Globus pallidus (tissue), 1 donor: ENCODE measurements at regions not wholly inside any gene's neighbourhood (a gene's known extent, or its start where the extent isn't known, plus 50 kb on each side); places are given as distances from the start of the nearest gene placed in this dataset.

ENCODE experiments used
- DNase-seq: peaks from one replicate; pipeline ENCODE4 v3.0.0-alpha.2; 2015; ENCODE audit warnings: low spot score

- no peak for DNase-seq
Measured at GRCh38 chr5:92504346-92504745, 1076.7 kb downstream of the NR2F1-AS1 start.

DNA sequence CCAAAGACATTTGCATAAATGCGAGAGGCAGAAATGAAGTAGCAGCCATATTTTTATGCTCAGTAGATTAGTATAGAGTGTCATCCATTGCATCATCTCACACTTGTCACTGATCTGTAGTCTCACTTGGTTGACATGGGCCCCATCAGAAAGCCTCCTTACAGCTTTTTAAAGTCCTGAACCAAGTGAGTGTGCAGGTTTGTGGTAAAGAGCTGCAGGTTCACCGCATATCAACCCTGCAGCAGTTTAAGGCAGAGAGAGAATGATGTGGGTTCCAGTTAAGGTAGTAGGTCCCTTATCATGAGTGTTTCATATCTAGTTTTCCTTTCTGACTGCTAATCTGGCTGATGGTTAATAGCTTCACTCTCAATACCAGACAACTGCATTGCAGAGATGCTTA is 1080.3 kb downstream of the NR2F1-AS1 start:
- no peak for DNase-seq

GRCh38 chr5:92496545-92496944 is 1084.5 kb downstream of the NR2F1-AS1 start:
- DNase-seq = no peak

- no peak for DNase-seq
Measured at GRCh38 chr5:92494508-92494907, 1086.5 kb downstream of the NR2F1-AS1 start.

DNA sequence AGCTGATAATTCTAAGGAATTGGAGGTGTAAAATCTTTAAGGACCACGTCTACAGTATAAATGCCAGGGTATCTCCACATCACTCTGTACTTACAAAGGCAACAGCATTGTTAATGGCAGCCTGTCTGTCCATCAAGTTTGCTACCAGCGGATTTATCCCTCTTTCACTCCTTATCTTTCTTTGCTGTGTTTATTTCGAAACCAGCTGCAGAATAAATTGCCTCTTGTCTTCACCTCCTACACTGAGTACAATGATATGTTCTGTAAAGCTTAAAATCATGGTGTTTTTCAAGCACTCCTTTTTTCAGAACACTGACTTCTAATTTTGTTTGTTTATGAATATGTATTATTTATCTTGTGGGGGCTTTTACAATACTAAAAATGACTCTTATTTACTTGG is 1088.1 kb downstream of the NR2F1-AS1 start:
- no peak for DNase-seq

- no peak for DNase-seq
Measured at GRCh38 chr5:92484484-92484883, 1096.5 kb downstream of the NR2F1-AS1 start.

GRCh38 chr5:92472981-92473566 is 1090.0 kb upstream of the ARRDC3 start:
- DNase-seq = no peak

DNA sequence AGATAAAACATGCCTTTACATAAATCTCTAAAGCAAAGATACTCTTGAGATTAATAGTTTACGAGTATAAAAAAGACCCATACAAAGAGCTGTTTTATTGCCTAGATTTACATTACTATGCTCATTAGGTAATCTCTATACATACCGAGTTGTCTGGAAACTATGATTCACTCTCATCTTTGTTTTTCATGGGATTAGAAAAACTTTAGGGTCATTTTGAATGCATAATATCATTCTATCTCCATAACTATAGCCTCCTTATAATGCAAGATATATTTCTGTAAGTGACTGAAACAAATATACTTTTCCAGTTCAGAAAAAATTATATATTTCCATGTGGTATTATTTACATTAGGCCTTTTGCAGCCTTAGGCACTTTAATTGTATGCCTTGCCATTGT is 1088.7 kb upstream of the ARRDC3 start:
- DNase-seq = no peak

DNA sequence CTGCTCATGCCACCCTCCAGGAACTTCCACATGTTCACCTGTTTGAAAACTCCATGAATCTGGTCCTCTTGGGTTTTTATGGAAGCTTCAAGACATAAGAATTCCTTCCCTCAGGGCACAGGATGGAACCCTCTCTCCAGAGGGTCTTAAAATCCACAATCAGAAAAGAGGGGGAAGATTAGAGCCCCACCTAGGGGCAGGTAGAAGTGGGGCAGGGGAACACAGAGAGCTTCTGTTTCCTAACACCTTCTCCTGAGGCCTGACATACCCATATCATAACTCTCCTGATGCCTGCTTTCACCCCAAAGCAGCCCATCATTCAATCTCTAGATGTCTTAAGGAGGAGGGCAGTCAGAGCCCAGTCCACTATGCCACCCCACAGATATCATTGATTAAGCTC is 1087.7 kb upstream of the ARRDC3 start:
- DNase-seq = no peak

DNA sequence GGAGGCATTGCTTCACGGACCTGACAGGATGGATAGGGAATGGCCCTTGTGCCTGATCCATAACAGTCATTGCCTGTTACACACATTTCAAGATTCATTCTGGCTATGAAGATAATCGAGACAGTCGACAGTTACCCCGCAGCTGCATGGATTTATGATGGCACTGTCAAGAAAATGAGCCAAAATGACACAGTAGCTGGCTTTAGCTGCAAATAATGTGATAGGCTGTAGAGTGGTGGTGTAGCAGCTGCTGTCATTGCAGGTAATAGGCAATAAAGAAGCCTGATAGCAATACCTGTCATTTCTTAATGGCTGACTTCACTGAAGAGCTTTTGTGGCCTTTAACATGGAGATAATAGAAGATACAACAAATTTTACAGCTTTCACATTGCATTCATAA is 1085.2 kb upstream of the ARRDC3 start:
- DNase-seq = no peak

DNA sequence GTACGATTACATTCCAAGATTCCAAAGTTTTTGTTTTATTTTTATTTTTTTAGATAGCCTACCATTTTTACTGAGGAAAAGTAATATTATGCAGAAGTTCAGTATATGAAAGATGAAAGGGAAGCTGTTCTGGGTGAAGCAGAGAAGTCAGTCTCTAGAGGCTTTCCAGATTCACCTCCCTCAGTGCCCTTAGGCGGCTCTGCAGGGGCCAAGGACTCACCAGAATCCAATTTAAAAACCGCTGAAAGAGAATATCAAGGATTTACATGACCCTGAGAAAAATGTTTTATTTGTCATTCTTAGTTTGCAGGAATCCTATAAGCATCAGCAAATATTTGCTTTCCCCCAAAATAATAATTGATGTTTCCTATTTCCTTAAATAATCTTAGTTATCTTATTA is 1084.6 kb upstream of the ARRDC3 start:
- DNase-seq = no peak

GRCh38 chr5:92460505-92460904 is 1077.4 kb upstream of the ARRDC3 start:
- no peak for DNase-seq

DNA sequence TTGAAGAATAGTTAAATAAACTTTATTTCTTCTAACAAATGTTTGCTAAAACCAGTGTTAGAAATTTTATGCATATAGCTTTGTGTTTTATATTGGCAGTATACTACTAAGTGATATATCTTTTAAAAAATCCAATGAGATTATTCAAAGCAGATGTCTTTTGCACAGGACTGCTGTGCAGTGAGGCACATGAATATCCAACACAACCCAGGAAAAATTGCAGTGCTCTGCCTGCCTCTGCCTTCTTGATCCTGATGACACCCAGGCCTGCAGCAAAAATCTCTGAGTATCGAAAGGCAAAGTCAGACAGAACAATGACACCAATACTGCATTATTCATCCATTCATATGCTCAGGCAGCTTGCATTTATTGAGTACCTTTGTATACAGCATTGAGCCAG is 1076.5 kb upstream of the ARRDC3 start:
- no peak for DNase-seq

DNA sequence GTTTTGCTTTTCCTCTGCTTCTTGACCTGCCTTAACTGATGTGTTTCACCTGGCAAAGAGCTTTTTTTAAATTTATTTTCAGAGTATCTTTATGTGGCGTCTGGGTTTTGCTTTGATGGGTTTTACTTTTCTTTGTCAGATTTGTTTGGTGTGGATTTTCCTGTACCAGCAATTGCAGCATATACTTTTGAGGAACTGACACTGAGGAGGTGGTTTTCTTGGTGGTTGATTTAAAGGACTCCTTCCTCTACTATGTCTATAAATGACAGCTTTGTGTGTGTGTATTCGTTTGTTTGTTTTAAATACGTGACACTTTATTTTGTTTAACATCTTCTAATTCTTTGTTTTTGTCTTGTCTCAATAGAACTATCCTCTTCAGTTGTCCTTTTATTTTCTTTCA is 1071.9 kb upstream of the ARRDC3 start:
- no peak for DNase-seq

DNA sequence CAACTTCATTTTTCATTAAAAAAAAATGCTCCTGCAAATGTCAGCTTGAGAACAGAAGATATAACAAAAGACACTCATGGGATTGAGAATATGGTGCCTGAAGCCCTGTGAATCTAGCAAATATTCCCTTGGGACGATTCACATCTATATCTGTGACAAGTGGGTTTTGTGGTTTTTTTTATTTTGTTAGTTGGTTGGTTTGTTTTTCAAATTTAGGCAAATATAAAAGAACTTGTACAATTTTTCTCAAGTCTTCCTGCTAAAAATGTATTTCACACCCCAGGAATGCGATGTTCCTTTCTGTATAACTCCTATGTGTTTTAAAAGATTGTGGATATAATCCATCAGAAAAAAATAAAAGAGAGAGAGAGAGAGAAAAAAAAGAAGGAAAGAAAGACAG is 1061.8 kb upstream of the ARRDC3 start:
- no peak for DNase-seq

- DNase-seq = no peak
Measured at GRCh38 chr5:92435781-92436180, 1052.7 kb upstream of the ARRDC3 start.

GRCh38 chr5:92429646-92430045 is 1046.5 kb upstream of the ARRDC3 start:
- no peak for DNase-seq

- DNase-seq = no peak
Measured at GRCh38 chr5:92428415-92428814, 1045.3 kb upstream of the ARRDC3 start.

DNA sequence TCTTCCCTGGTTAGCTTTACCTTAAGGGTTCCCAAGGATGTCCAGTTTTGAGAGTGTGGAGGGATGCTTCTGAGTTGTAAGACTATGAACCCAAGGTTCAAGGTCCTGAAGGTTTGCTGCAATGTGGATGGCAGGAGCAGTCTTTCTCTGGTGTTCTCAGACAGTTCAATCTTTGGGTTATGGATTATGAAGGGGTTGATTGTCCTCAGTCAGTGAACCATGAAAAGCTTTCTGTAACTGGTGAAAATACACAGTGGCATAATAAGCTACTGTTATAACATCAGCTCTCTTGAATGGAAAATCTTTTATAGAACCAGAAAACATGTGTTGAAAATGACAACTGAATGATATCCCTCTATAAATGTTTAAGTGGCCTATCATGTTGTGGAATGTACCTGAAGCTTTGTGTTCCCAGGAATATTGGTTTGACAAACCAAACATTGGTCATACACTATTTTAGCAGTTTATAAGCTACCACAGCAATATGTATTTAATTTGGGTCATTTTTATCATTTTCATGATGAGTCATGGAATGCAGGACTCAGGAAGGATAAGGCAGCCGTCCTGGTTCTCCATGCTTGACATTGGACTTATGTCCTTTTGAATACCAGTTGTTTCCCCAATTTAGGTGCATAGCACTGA is 1041.8 kb upstream of the ARRDC3 start:
- DNase-seq = no peak

- DNase-seq = no peak
Measured at GRCh38 chr5:92421942-92422341, 1038.8 kb upstream of the ARRDC3 start.

DNA sequence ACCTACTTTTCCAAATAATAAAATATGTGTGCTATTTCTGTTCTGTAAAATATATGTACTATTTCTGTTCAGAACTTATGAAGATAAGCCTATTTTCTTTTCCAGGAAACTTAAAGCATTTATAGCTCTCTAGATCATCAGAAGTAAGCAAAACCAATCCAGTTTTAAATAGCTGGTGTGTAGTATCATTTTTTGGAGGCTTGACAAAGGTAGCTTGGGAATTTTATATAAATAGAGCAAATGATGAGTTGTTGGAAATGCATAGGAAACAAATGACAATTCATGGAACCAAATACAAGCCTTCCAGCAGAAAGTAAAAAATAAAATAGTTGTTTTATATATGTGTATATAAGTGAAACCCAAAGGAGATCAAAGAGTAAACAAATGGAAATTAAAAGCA is 1038.1 kb upstream of the ARRDC3 start:
- no peak for DNase-seq

DNA sequence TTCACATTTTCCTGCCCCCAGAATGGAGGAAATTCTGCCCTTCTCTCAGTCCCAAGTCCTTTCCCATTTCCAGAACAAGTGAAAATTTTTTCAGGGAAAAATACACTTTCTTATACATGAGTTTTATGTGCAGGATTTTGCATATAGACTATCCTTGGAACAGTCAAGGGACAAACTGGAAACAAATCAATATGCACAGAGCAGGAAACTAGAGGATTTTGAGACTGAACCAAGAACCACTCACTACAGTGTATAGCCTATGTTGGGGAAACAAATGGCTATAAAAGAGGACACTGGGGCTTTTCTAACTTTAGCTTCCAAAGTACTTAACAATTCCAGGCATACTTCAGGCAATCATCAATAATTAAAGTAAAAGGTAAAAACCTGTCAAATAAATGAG is 1036.1 kb upstream of the ARRDC3 start:
- DNase-seq = no peak

- DNase-seq = no peak
Measured at GRCh38 chr5:92418341-92418740, 1035.2 kb upstream of the ARRDC3 start.

GRCh38 chr5:92409134-92409533 is 1026.0 kb upstream of the ARRDC3 start:
- no peak for DNase-seq
